Gastroesophageal sphincter (tissue), 3 donors: ENCODE measurements at regions not wholly inside any gene's neighbourhood (a gene's known extent, or its start where the extent isn't known, plus 50 kb on each side); places are given as distances from the start of the nearest gene placed in this dataset.

ENCODE experiments used
- CTCF ChIP-seq, 4 experiments: fragments of 200-600 bp in 2 of 4; fragments of 450-650 bp in 2 of 4; sonication (generic) in 1 of 4; IDR thresholded peaks; one replicate each; pipeline ENCODE4 v1.5.1; 2017 to 2019; ENCODE audit warnings: antibody characterized with exemption in 4 of 4, mild to moderate bottlenecking in 2 of 4, moderate library complexity in 2 of 4
- EP300 ChIP-seq: sonication (generic); formaldehyde crosslinking; IDR thresholded peaks from one replicate; pipeline ENCODE4 v1.6.1; 2017; ENCODE audit warnings: antibody characterized with exemption, mild to moderate bottlenecking
- POLR2A ChIP-seq, 2 donors: fragments of 450-650 bp; IDR thresholded peaks; one replicate each; pipeline ENCODE4 v1.6.1; 2017; ENCODE audit warnings: antibody characterized with exemption in 2 of 2, mild to moderate bottlenecking in 2 of 2, moderate library complexity in 1 of 2
- POLR2AphosphoS5 ChIP-seq: sonication (generic); formaldehyde crosslinking; IDR thresholded peaks from one replicate; pipeline ENCODE4 v1.6.1; 2017; ENCODE audit warnings: antibody characterized with exemption

GRCh38 chr19:56983171-56983570 is 136.6 kb upstream of the USP29 start:
- no peak for TF ChIP-seq POLR2A (IDR thresholded peaks at IDR 0.05)
- no peak for TF ChIP-seq EP300
- no peak for TF ChIP-seq POLR2AphosphoS5
- no peak for TF ChIP-seq CTCF (IDR thresholded peaks at IDR 0.05)
